ENCODE measurements at regions not wholly inside any gene's neighbourhood (a gene's known extent, or its start where the extent isn't known, plus 50 kb on each side); places are given as distances from the start of the nearest gene placed in this dataset.
A peak's percentile ranks its signal among the peaks of the same experiment; 100 is the strongest.
"Not testable (repeated sequence)": the region's sequence is repeated elsewhere in the genome, so short reads cannot be mapped to it uniquely, and the experiment has no call there.

- no peak for DNase-seq
Observed at GRCh38 chr11:34750692-34751405, 130.0 kb downstream of the EHF start.

GRCh38 chr11:34749666-34750659 lies 129.1 kb downstream of the EHF start:
- peak; percentile 83 for DNase-seq

- DNase-seq, result no peak
Observed at GRCh38 chr11:34748036-34748435, 127.1 kb downstream of the EHF start.

DNA sequence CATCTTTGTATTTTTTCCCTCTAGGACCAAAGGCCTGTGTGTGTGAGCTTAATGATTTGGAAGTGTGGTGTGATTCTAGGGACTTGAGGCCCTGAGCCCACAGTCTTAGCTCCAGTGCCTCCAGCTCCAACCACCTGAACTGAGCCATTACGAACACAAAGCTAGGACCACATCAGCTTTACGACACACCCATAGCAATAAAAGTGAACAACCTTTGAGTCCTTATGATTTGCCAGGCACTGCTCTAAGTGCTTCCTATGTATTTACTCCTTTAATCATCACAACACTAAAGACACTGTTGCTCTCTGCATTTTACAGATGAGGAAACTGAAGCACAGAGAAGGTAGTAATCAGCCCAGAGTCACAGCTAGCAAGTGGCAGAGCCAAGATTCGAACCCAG lies 126.4 kb downstream of the EHF start:
- no peak for DNase-seq

GRCh38 chr11:34745195-34745594 lies 124.3 kb downstream of the EHF start:
- no peak for DNase-seq

- no peak for DNase-seq
Observed at GRCh38 chr11:34744511-34744910, 123.6 kb downstream of the EHF start.

GRCh38 chr11:34738237-34738636 lies 117.3 kb downstream of the EHF start:
- DNase-seq, result no peak

DNA sequence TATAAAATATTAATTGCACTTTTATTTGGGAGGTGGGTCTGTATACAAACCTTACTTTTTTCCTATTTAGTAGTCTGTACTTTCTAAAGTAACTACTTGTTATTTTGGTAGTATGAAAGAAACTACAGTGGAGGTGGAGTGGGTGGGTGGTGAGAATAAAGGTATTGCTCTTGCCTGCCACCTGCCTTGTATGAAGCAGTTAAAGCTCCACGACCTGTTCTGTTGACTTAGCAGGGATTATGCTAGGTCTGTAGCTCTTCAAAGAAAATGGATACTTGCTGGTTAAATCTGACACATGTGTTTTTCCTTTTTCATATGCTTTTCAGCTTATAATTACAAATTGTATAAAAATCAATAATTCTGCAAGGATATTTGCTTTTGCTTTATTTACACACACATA lies 111.9 kb downstream of the EHF start:
- DNase-seq, result no peak

DNA sequence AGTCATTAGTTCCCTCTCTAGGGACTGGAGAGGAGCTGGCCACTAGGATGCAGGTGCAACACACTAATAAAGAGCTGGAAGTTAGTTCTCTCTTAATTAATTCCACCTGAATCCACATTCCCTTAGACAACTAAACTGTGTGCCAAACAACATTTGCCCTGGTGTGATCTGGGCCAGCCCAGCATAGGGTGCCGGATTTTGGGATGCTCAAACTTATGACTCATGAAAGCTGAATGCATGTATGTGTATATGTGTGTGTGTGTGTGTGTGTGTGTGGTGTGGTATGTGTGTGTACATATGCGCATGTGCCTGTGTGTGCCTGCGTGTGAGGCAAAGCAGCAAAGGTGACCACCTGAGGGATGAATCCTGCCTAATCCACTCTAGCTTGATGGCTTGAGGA lies 110.7 kb downstream of the EHF start:
- DNase-seq, result no peak

GRCh38 chr11:34730544-34731295 lies 109.8 kb downstream of the EHF start:
- DNase-seq, result no peak

DNA sequence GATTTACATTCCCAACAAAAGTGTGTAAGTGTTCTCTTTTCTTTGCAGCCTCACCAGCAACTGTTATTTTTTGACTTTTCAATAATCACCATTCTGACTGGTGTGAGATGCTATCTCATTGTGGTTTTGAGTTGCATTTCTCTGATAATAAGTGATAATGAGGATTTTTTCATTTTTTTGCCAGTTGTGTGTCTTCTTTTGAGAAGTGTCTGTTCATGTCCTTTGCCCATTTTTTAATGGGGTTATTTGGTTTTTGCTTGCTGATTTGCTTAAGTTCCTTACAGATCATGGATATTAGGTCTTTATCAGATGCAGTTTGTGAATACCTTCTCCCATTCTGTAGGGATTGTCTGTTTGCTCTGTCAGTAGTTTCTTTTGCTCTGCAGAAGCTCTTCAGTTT lies 107.7 kb downstream of the EHF start:
- no peak for DNase-seq

- DNase-seq, result no peak
Observed at GRCh38 chr11:34727228-34727737, 106.4 kb downstream of the EHF start.

GRCh38 chr11:34724973-34725372 lies 104.1 kb downstream of the EHF start:
- no peak for DNase-seq

DNA sequence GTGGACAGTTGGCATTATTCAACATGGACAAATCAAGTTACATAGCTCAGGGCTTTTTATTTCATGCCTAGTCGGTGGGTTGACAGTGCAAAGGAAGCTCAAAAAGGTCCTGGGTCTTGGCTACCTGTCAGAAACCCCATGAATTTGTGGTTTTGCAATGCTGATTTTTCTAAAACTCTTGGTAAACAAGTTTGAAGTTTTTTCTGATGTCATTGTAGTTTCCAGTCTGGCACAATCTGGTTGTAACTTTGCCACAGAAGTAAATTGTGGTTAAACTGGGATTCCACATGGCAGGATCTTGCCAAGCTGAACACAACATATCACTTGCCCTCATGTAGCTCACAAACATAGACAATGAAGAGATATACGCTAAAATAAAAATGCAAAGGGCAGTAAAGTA lies 100.8 kb downstream of the EHF start:
- DNase-seq, result peak; percentile 23

GRCh38 chr11:34719303-34719848 lies 98.5 kb downstream of the EHF start:
- DNase-seq, result peak; percentile 43

DNA sequence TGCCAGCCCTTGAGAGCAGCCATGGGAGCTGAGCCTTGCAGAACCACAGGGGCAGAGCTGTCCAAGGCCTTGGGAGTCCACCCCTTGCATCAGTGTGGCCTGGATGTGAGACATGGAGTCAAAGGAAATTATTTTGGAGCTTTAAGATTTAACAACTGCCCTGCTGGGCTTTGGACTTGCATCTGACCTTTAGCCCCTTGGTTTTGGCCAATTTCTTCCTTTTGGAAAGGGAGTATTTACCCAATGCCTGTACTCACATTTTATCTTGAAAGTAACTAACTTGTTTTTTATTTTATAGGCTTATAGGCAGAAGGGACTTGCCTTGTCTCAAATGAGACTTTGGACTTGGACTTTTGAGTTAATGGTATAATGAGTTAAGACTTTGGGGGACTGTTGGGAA lies 92.7 kb downstream of the EHF start:
- DNase-seq, result not testable (repeated sequence)
